B cell (primary cell): ENCODE measurements at regions not wholly inside any gene's neighbourhood (a gene's known extent, or its start where the extent isn't known, plus 50 kb on each side); places are given as distances from the start of the nearest gene placed in this dataset.

Source experiments
- ATAC-seq: fragments of 200-7000 bp; cut with Tn5 transposase; one replicate; pipeline ENCODE4 v1.10.0; 2021; ENCODE audit warnings: low read depth, mild to moderate bottlenecking, moderate number of reproducible peaks, moderate library complexity
- CTCF ChIA-PET: fragments of 350-600 bp; sonication (Branson Sonifier 250); formaldehyde crosslinking; loops from one replicate; lab custom pipeline; 2021; ENCODE audit warnings: antibody characterized with exemption, inconsistent platforms; lab: Charles Lee
- POLR2A ChIA-PET: fragments of 350-600 bp; sonication (Branson Sonifier 250); formaldehyde crosslinking; loops from one replicate; lab custom pipeline; 2021; ENCODE audit warnings: antibody characterized with exemption; lab: Charles Lee
- DNase-seq: peaks from one replicate; pipeline ENCODE4 v3.0.0; 2013
- H2AFZ ChIP-seq: 2 replicates; pipeline ENCODE4 v1.6.1; 2012; ENCODE audit warnings: mild to moderate bottlenecking, low read depth, low read length; ENCODE audit not compliant: insufficient read depth, poor library complexity, severe bottlenecking
- H3K27ac ChIP-seq, 2 donors: 1 replicate in 1 of 2; 2 replicates in 1 of 2; pipeline ENCODE4 v1.5.1; 2012 to 2013; ENCODE audit warnings: low read length in 2 of 2, mild to moderate bottlenecking in 2 of 2, moderate library complexity in 1 of 2
- H3K27me3 ChIP-seq, 4 experiments: fragments of 200-600 bp in 1 of 4; sonication (generic) in 1 of 4; replicated peaks in 1 of 4; 1 replicate in 2 of 4; 2 replicates in 2 of 4; pipeline versions ENCODE4 v1.6.1 to v1.7.0; 2013 to 2016; ENCODE audit warnings: low read length in 3 of 4, mild to moderate bottlenecking in 2 of 4, mixed read lengths in 1 of 4, moderate library complexity in 1 of 4; ENCODE audit not compliant: insufficient read depth in 4 of 4, control insufficient read depth in 3 of 4; ENCODE audit errors: control extremely low read depth in 1 of 4
- H3K36me3 ChIP-seq, 2 experiments: replicated peaks in 1 of 2; 1 replicate in 1 of 2; 2 replicates in 1 of 2; pipeline versions ENCODE4 v1.6.1 to v1.7.1; 2013; ENCODE audit warnings: low read length in 1 of 2; ENCODE audit not compliant: insufficient read depth in 2 of 2, control insufficient read depth in 1 of 2; ENCODE audit errors: control extremely low read depth in 1 of 2, extremely low read depth in 1 of 2
- H3K4me1 ChIP-seq, 2 donors: fragments of 200-600 bp in 1 of 2; sonication (generic) in 1 of 2; 1 replicate in 1 of 2; 2 replicates in 1 of 2; pipeline versions ENCODE4 v1.5.1 to v1.6.1; 2013 to 2017; ENCODE audit warnings: low read length in 2 of 2; ENCODE audit not compliant: control insufficient read depth in 2 of 2, insufficient read depth in 2 of 2
- H3K4me2 ChIP-seq: replicated peaks from 2 replicates; pipeline ENCODE3; 2012; ENCODE audit warnings: mild to moderate bottlenecking, low read depth, low read length; ENCODE audit not compliant: poor library complexity, severe bottlenecking
- H3K4me3 ChIP-seq, 5 experiments: fragments of 200-600 bp in 1 of 5; sonication (generic) in 1 of 5; 1 replicate in 3 of 5; 2 replicates in 2 of 5; pipeline versions ENCODE4 v1.5.1 to v1.7.0; 2011 to 2016; ENCODE audit warnings: low read length in 4 of 5, mild to moderate bottlenecking in 4 of 5, low read depth in 2 of 5, control low read depth in 1 of 5, moderate library complexity in 1 of 5; ENCODE audit not compliant: insufficient read depth in 1 of 5; ENCODE audit errors: control extremely low read depth in 1 of 5, extremely low read depth in 1 of 5
- H3K79me2 ChIP-seq: fragments of 200-600 bp; sonication (generic); one replicate; pipeline ENCODE4 v1.6.0; 2016; ENCODE audit warnings: low read length; ENCODE audit not compliant: control insufficient read depth, insufficient read depth
- H3K9ac ChIP-seq: fragments of 200-600 bp; sonication (generic); 2 replicates; pipeline ENCODE4 v1.6.1; 2017; ENCODE audit warnings: mild to moderate bottlenecking, low read length, moderate library complexity
- H3K9me3 ChIP-seq, 3 donors: one replicate each; pipeline versions ENCODE4 v1.6.1 to v1.7.1; 2013; ENCODE audit warnings: low read length in 2 of 3; ENCODE audit not compliant: control insufficient read depth in 2 of 3, insufficient read depth in 1 of 3; ENCODE audit errors: control extremely low read depth in 1 of 3
- H4K20me1 ChIP-seq: 2 replicates; pipeline ENCODE4 v1.6.0; 2012; ENCODE audit warnings: mild to moderate bottlenecking, low read length; ENCODE audit not compliant: insufficient read depth, control insufficient read depth, poor library complexity, severe bottlenecking
- H3K27ac Mint-ChIP-seq: one replicate; pipeline ENCODE4 v1.8.0; 2021; ENCODE audit warnings: mixed read lengths
- H3K27me3 Mint-ChIP-seq: one replicate; pipeline ENCODE4 v1.8.0; 2021; ENCODE audit warnings: mixed read lengths
- H3K4me1 Mint-ChIP-seq: one replicate; pipeline ENCODE4 v1.8.0; 2021; ENCODE audit warnings: mixed read lengths
- H3K4me3 Mint-ChIP-seq: one replicate; pipeline ENCODE4 v1.8.0; 2021; ENCODE audit warnings: mixed read lengths
- H3K9me3 Mint-ChIP-seq: one replicate; pipeline ENCODE4 v1.8.0; 2022; ENCODE audit warnings: mixed read lengths; ENCODE audit not compliant: insufficient read depth
- EZH2 ChIP-seq: IDR thresholded peaks from 2 replicates; pipeline ENCODE4 v1.6.1; 2012; ENCODE audit warnings: borderline replicate concordance, low read depth, mild to moderate bottlenecking, moderate library complexity, low read length; ENCODE audit not compliant: insufficient read depth, poor library complexity, severe bottlenecking
- WGBS: methylation state at CpG from one replicate; pipeline ENCODE4 v1.1.5; 2013; ENCODE audit warnings: missing lambda C conversion rate; ENCODE audit not compliant: insufficient coverage; 5-methylcytosine and 5-hydroxymethylcytosine counted together
- intact Hi-C: fragments of 100-400 bp; cut with micrococcal nuclease; formaldehyde crosslinking; loops from one replicate; pipeline ENCODE4 v1.10.0; 2022
- TF ChIP-seq, protein P1 (sequence below): fragments of 200-600 bp; IDR thresholded peaks from one replicate; pipeline ENCODE4 v1.8.0; 2022; ENCODE audit warnings: antibody characterized with exemption, mild to moderate bottlenecking

- Histone ChIP-seq H3K4me1 (no peaks in the 10 kb centered on the region), H3K9ac (no peak overlapping the region), H3K27ac (no peak overlapping the region), H3K4me2 (no peak overlapping the region), H2AFZ (no peak overlapping the region), H3K4me3 (no peak overlapping the region), H3K79me2 (no peaks in the 10 kb centered on the region), H3K27me3 (peaks cover 0 to 3% (median 0%) of the 10 kb centered on the region in 4 experiments), H3K9me3 (no peaks in the 10 kb centered on the region), H3K36me3 (no peaks in the 10 kb centered on the region), H4K20me1 (no peaks in the 10 kb centered on the region)
- Mint-ChIP-seq H3K27me3 (peaks cover 34% of the 10 kb centered on the region), H3K9me3 (peaks cover 5% of the 10 kb centered on the region), H3K4me1 (no peaks in the 10 kb centered on the region), H3K27ac (no peak overlapping the region), H3K4me3 (no peak overlapping the region)
- intact Hi-C loops = no loop called here
- CTCF ChIA-PET = no interaction called here
- no peak for TF ChIP-seq EZH2
- TF ChIP-seq, protein P1, sequence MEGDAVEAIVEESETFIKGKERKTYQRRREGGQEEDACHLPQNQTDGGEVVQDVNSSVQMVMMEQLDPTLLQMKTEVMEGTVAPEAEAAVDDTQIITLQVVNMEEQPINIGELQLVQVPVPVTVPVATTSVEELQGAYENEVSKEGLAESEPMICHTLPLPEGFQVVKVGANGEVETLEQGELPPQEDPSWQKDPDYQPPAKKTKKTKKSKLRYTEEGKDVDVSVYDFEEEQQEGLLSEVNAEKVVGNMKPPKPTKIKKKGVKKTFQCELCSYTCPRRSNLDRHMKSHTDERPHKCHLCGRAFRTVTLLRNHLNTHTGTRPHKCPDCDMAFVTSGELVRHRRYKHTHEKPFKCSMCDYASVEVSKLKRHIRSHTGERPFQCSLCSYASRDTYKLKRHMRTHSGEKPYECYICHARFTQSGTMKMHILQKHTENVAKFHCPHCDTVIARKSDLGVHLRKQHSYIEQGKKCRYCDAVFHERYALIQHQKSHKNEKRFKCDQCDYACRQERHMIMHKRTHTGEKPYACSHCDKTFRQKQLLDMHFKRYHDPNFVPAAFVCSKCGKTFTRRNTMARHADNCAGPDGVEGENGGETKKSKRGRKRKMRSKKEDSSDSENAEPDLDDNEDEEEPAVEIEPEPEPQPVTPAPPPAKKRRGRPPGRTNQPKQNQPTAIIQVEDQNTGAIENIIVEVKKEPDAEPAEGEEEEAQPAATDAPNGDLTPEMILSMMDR = no peak
- WGBS = 80% methylated on average over 11 of the region's 11 CpGs
- POLR2A ChIA-PET = no interaction called here
- ATAC-seq (no peak), DNase-seq (no peak)
These were observed 300.0 kb downstream of the PREX1 start for GRCh38 chr20:48527771-48528170.

- ATAC-seq = no peak
- no peaks in the 10 kb centered on the region for H3K4me1 Mint-ChIP-seq
- H3K36me3 ChIP-seq = no peaks in the 10 kb centered on the region
- no peak overlapping the region for H3K4me3 Mint-ChIP-seq
- no peaks in the 10 kb centered on the region for H3K9me3 ChIP-seq
- H3K4me3 ChIP-seq = no peak overlapping the region
- WGBS = 84% methylated on average over 9 of the region's 9 CpGs
- no peak overlapping the region for H3K27ac Mint-ChIP-seq
- no peak overlapping the region for H3K9ac ChIP-seq
- no peaks in the 10 kb centered on the region for H3K79me2 ChIP-seq
- no peak for DNase-seq
- H2AFZ ChIP-seq = no peak overlapping the region
- CTCF ChIA-PET = no interaction called here
- no peaks in the 10 kb centered on the region for H4K20me1 ChIP-seq
- H3K4me1 ChIP-seq = no peaks in the 10 kb centered on the region
- POLR2A ChIA-PET = no interaction called here
- TF ChIP-seq, protein P1 = no peak
- TF ChIP-seq EZH2 = no peak
- H3K9me3 Mint-ChIP-seq = peaks cover 5% of the 10 kb centered on the region
- intact Hi-C loops = no loop called here
- peaks cover 40% of the 10 kb centered on the region for H3K27me3 Mint-ChIP-seq
- H3K27ac ChIP-seq = no peak overlapping the region
- peaks cover 0 to 3% (median 0%) of the 10 kb centered on the region in 4 experiments for H3K27me3 ChIP-seq
- no peak overlapping the region for H3K4me2 ChIP-seq
These were observed 300.9 kb downstream of the PREX1 start for GRCh38 chr20:48526936-48527335.
